ENCODE measurements at regions not wholly inside any gene's neighbourhood (a gene's known extent, or its start where the extent isn't known, plus 50 kb on each side); places are given as distances from the start of the nearest gene placed in this dataset.
"Not testable (repeated sequence)": the region's sequence is repeated elsewhere in the genome, so short reads cannot be mapped to it uniquely, and the experiment has no call there.

- TF ChIP-seq ZNF121 (CRISPR knock-in tag; conservative IDR thresholded peaks at IDR 0.05); E2F5 (CRISPR knock-in tag; IDR thresholded peaks at IDR 0.05); CTCF (IDR thresholded peaks at IDR 0.05 in 2 of 3, conservative IDR thresholded peaks at IDR 0.05 in 1 of 3; ENCODE audit: insufficient read depth in 2 of 3, low read depth in 1 of 3, low read length in 3 of 3); MAFK (IDR thresholded peaks at IDR 0.05; ENCODE audit: low read length): not testable (repeated sequence)
Observed at GRCh38 chr5:17864903-17865302, 230.6 kb downstream of the TAF11L14 start.
